Neutrophil (primary cell): ENCODE measurements at regions not wholly inside any gene's neighbourhood (a gene's known extent, or its start where the extent isn't known, plus 50 kb on each side); places are given as distances from the start of the nearest gene placed in this dataset.

Experiments
- H3K27ac ChIP-seq: fragments of 200-600 bp; sonication (generic); 2 replicates; pipeline ENCODE4 v1.5.1; 2016; ENCODE audit warnings: mild to moderate bottlenecking, moderate library complexity
- H3K27me3 ChIP-seq: fragments of 200-600 bp; sonication (generic); 2 replicates; pipeline ENCODE4 v1.6.0; 2016; ENCODE audit warnings: mild to moderate bottlenecking
- H3K36me3 ChIP-seq: fragments of 200-600 bp; sonication (generic); 2 replicates; pipeline ENCODE4 v1.5.1; 2017
- H3K4me1 ChIP-seq, 2 experiments: fragments of 200-600 bp in 1 of 2; sonication (generic) in 1 of 2; 1 replicate in 1 of 2; 2 replicates in 1 of 2; pipeline versions ENCODE4 v1.5.1 to v1.6.1; 2013 to 2016; ENCODE audit warnings: low read depth in 1 of 2, low read length in 1 of 2, mild to moderate bottlenecking in 1 of 2, moderate library complexity in 1 of 2; ENCODE audit not compliant: control insufficient read depth in 1 of 2, insufficient read depth in 1 of 2
- H3K4me3 ChIP-seq, 2 experiments: fragments of 200-600 bp in 1 of 2; sonication (generic) in 1 of 2; 1 replicate in 1 of 2; 2 replicates in 1 of 2; pipeline ENCODE4 v1.5.1; 2013 to 2016; ENCODE audit warnings: low read depth in 1 of 2, low read length in 1 of 2, mild to moderate bottlenecking in 1 of 2, moderate library complexity in 1 of 2
- H3K9me3 ChIP-seq: fragments of 200-600 bp; sonication (generic); 2 replicates; pipeline ENCODE4 v1.5.1; 2016
- TF ChIP-seq, protein P1 (sequence below): fragments of 200-600 bp; sonication (generic); IDR thresholded peaks from 2 replicates; pipeline ENCODE4 v1.5.1; 2016; ENCODE audit warnings: antibody characterized with exemption

GRCh38 chr4:147325571-147325981, 155.3 kb upstream of the EDNRA start:
- H3K36me3 ChIP-seq, result no peaks in the 10 kb centered on the region
- no peaks in the 10 kb centered on the region for H3K4me1 ChIP-seq
- TF ChIP-seq, protein P1, sequence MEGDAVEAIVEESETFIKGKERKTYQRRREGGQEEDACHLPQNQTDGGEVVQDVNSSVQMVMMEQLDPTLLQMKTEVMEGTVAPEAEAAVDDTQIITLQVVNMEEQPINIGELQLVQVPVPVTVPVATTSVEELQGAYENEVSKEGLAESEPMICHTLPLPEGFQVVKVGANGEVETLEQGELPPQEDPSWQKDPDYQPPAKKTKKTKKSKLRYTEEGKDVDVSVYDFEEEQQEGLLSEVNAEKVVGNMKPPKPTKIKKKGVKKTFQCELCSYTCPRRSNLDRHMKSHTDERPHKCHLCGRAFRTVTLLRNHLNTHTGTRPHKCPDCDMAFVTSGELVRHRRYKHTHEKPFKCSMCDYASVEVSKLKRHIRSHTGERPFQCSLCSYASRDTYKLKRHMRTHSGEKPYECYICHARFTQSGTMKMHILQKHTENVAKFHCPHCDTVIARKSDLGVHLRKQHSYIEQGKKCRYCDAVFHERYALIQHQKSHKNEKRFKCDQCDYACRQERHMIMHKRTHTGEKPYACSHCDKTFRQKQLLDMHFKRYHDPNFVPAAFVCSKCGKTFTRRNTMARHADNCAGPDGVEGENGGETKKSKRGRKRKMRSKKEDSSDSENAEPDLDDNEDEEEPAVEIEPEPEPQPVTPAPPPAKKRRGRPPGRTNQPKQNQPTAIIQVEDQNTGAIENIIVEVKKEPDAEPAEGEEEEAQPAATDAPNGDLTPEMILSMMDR, result no peak
- H3K27ac ChIP-seq, result no peak overlapping the region
- H3K4me3 ChIP-seq, result no peak overlapping the region
- H3K9me3 ChIP-seq, result no peaks in the 10 kb centered on the region
- no peaks in the 10 kb centered on the region for H3K27me3 ChIP-seq

- Histone ChIP-seq H3K9me3 (no peaks in the 10 kb centered on the region), H3K36me3 (no peaks in the 10 kb centered on the region), H3K4me1 (no peaks in the 10 kb centered on the region), H3K27me3 (no peaks in the 10 kb centered on the region), H3K27ac (no peak overlapping the region), H3K4me3 (no peak overlapping the region)
- TF ChIP-seq, protein P1, result no peak
These were observed 154.3 kb upstream of the EDNRA start for GRCh38 chr4:147326591-147326990.

GRCh38 chr4:147327322-147327721, 153.6 kb upstream of the EDNRA start:
- TF ChIP-seq, protein P1, result no peak
- no peak overlapping the region for H3K27ac ChIP-seq
- H3K9me3 ChIP-seq, result no peaks in the 10 kb centered on the region
- H3K4me1 ChIP-seq, result no peaks in the 10 kb centered on the region
- no peaks in the 10 kb centered on the region for H3K36me3 ChIP-seq
- no peak overlapping the region for H3K4me3 ChIP-seq
- no peaks in the 10 kb centered on the region for H3K27me3 ChIP-seq

GRCh38 chr4:147328189-147328588, 152.7 kb upstream of the EDNRA start:
- Histone ChIP-seq H3K27ac (no peak overlapping the region), H3K4me3 (no peak overlapping the region), H3K9me3 (no peaks in the 10 kb centered on the region), H3K27me3 (no peaks in the 10 kb centered on the region), H3K36me3 (no peaks in the 10 kb centered on the region), H3K4me1 (no peaks in the 10 kb centered on the region)
- TF ChIP-seq, protein P1, result no peak

DNA sequence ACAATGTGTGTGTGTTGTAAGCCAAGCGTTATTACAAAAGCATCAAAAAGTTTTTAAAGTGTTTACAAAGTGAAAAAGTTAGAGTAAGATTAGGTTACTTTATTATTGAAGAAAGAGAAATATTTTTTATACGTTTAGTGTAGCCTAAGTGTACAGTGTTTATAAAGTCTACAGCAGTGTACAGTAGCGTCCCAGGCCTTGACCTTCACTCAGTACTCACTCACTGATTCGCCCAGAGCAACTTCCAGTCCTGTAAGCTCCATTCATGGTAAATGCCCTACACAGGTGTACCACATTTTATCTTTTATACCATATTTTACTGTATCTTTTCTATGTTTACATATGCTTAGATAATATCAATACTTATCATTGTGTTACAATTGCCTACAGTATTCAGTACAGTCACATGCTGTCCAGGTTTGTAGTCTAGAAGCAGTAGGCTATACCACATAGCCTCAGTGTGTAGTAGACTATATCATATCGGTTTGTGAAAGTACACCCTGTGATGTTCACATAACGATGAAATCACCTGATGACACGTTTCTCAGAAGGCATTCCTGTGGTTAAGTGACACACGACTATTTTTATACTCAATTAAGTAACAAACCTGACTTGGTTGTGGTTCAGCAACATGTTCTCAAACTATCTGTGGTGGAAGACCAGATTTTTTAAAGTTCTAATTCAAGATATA, 152.0 kb upstream of the EDNRA start:
- TF ChIP-seq, protein P1, result no peak
- Histone ChIP-seq H3K27me3 (no peaks in the 10 kb centered on the region), H3K36me3 (no peaks in the 10 kb centered on the region), H3K4me3 (no peak overlapping the region), H3K9me3 (no peaks in the 10 kb centered on the region), H3K4me1 (no peaks in the 10 kb centered on the region), H3K27ac (no peak overlapping the region)

DNA sequence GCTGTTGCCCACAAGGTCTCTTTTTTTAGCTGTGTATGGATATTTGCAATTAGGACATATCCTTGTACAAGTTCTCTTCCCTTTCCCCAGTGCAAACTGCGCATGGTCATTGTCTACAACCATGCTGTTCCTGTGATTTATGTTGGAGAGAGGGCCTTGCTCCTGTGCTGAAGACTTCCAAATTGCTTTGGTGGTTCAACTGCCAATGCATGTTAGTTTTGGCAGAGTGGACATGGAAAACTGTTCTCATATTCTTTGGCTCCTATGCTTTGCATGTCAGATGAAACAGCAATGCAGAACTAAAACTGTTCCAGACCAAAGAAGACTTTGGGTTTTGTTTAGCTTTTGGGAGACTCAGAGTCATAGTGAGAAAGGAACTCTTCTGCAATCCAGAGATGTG, 148.8 kb upstream of the EDNRA start:
- no peak overlapping the region for H3K27ac ChIP-seq
- no peak overlapping the region for H3K4me3 ChIP-seq
- no peaks in the 10 kb centered on the region for H3K4me1 ChIP-seq
- H3K9me3 ChIP-seq, result no peaks in the 10 kb centered on the region
- TF ChIP-seq, protein P1, result no peak
- no peaks in the 10 kb centered on the region for H3K27me3 ChIP-seq
- H3K36me3 ChIP-seq, result no peaks in the 10 kb centered on the region
